Cardiac muscle cell (in vitro differentiated cells and primary cell): ENCODE measurements at regions not wholly inside any gene's neighbourhood (a gene's known extent, or its start where the extent isn't known, plus 50 kb on each side); places are given as distances from the start of the nearest gene placed in this dataset.
A peak's percentile ranks its signal among the peaks of the same experiment; 100 is the strongest.

Experiments used
- DNase-seq, 2 donors: peaks; one replicate each; pipeline versions ENCODE4 v3.0.0 to v3.0.0-alpha.2; 2010 to 2017; ENCODE audit warnings: low read depth in 1 of 2, low spot score in 1 of 2
- H3K27ac ChIP-seq: fragments of 200-600 bp; sonication (generic); 2 replicates; pipeline ENCODE4 v1.5.1; 2016
- H3K27me3 ChIP-seq: fragments of 200-600 bp; sonication (generic); 2 replicates; pipeline ENCODE4 v1.6.0; 2016; ENCODE audit warnings: control low read depth
- H3K36me3 ChIP-seq: fragments of 200-600 bp; sonication (generic); 2 replicates; pipeline ENCODE4 v1.5.1; 2016; ENCODE audit warnings: control low read depth
- H3K4me1 ChIP-seq: fragments of 200-600 bp; sonication (generic); 2 replicates; pipeline ENCODE4 v1.8.1; 2017; ENCODE audit warnings: low read depth, mild to moderate bottlenecking, mixed run types
- H3K4me3 ChIP-seq: fragments of 200-600 bp; sonication (generic); 2 replicates; pipeline ENCODE4 v1.5.1; 2016; ENCODE audit warnings: mild to moderate bottlenecking
- H3K9me3 ChIP-seq: fragments of 200-600 bp; sonication (generic); 2 replicates; pipeline ENCODE4 v1.5.1; 2017; ENCODE audit warnings: low read depth, mild to moderate bottlenecking, control low read depth
- TF ChIP-seq, protein P1 (sequence below): IDR thresholded peaks from 2 replicates; pipeline ENCODE4 v1.5.1; 2012; ENCODE audit warnings: low read depth, mild to moderate bottlenecking, low read length

GRCh38 chr15:31226021-31226420 is 100.6 kb upstream of the KLF13 start:
- TF ChIP-seq, protein P1, sequence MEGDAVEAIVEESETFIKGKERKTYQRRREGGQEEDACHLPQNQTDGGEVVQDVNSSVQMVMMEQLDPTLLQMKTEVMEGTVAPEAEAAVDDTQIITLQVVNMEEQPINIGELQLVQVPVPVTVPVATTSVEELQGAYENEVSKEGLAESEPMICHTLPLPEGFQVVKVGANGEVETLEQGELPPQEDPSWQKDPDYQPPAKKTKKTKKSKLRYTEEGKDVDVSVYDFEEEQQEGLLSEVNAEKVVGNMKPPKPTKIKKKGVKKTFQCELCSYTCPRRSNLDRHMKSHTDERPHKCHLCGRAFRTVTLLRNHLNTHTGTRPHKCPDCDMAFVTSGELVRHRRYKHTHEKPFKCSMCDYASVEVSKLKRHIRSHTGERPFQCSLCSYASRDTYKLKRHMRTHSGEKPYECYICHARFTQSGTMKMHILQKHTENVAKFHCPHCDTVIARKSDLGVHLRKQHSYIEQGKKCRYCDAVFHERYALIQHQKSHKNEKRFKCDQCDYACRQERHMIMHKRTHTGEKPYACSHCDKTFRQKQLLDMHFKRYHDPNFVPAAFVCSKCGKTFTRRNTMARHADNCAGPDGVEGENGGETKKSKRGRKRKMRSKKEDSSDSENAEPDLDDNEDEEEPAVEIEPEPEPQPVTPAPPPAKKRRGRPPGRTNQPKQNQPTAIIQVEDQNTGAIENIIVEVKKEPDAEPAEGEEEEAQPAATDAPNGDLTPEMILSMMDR, result no peak
- DNase-seq, result no peak
- Histone ChIP-seq H3K4me3 (no peak overlapping the region), H3K4me1 (no peaks in the 10 kb centered on the region), H3K27ac (no peak overlapping the region), H3K36me3 (no peaks in the 10 kb centered on the region), H3K9me3 (no peaks in the 10 kb centered on the region), H3K27me3 (no peaks in the 10 kb centered on the region)

DNA sequence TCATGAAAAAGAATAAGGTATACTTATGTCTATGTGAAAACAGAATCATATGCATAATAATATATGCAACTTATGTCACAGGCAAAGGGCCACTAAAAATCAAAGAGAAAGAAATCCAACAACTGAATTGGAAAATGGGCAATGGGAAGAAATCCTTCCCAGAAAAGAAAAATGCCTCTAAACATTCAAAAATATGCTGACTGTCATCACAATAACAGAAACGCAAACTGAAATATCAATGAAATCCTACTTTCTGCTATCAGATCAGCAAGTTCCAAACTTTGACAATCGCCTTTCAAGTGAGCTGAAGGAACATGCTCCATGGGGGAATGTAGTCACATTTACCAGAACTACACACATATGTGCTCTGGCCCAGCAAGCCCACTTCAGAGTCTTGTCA is 99.4 kb upstream of the KLF13 start:
- Histone ChIP-seq H3K9me3 (no peaks in the 10 kb centered on the region), H3K27ac (no peak overlapping the region), H3K36me3 (no peaks in the 10 kb centered on the region), H3K4me1 (no peaks in the 10 kb centered on the region), H3K27me3 (no peaks in the 10 kb centered on the region), H3K4me3 (no peak overlapping the region)
- TF ChIP-seq, protein P1, result no peak
- no peak for DNase-seq

- H3K36me3 ChIP-seq, result no peaks in the 10 kb centered on the region
- TF ChIP-seq, protein P1, result no peak
- H3K27ac ChIP-seq, result no peak overlapping the region
- H3K4me3 ChIP-seq, result no peak overlapping the region
- no peaks in the 10 kb centered on the region for H3K4me1 ChIP-seq
- no peak for DNase-seq
- no peaks in the 10 kb centered on the region for H3K9me3 ChIP-seq
- H3K27me3 ChIP-seq, result no peaks in the 10 kb centered on the region
Observed at GRCh38 chr15:31228011-31228484, 98.6 kb upstream of the KLF13 start.

GRCh38 chr15:31228980-31229826 is 97.4 kb upstream of the KLF13 start:
- Histone ChIP-seq H3K4me3 (no peak overlapping the region), H3K27ac (no peak overlapping the region), H3K4me1 (no peaks in the 10 kb centered on the region), H3K36me3 (no peaks in the 10 kb centered on the region), H3K9me3 (no peaks in the 10 kb centered on the region), H3K27me3 (no peaks in the 10 kb centered on the region)
- TF ChIP-seq, protein P1, result no peak
- DNase-seq, result peak in 1 of 2 donors; percentile 48

- Histone ChIP-seq H3K9me3 (no peaks in the 10 kb centered on the region), H3K27ac (no peak overlapping the region), H3K4me1 (peaks cover 7% of the 10 kb centered on the region), H3K4me3 (no peak overlapping the region), H3K36me3 (no peaks in the 10 kb centered on the region), H3K27me3 (no peaks in the 10 kb centered on the region)
- DNase-seq, result no peak
- TF ChIP-seq, protein P1, result no peak
Observed at GRCh38 chr15:31230630-31231485, 95.8 kb upstream of the KLF13 start.
